ENCODE measurements at regions not wholly inside any gene's neighbourhood (a gene's known extent, or its start where the extent isn't known, plus 50 kb on each side); places are given as distances from the start of the nearest gene placed in this dataset.
A peak's percentile ranks its signal among the peaks of the same experiment; 100 is the strongest.

- H3K4me3 ChIP-seq (ENCODE audit: low read length) = no peak overlapping the region
- no peak for DNase-seq (ENCODE audit: low read depth)
- TF ChIP-seq, protein P1, sequence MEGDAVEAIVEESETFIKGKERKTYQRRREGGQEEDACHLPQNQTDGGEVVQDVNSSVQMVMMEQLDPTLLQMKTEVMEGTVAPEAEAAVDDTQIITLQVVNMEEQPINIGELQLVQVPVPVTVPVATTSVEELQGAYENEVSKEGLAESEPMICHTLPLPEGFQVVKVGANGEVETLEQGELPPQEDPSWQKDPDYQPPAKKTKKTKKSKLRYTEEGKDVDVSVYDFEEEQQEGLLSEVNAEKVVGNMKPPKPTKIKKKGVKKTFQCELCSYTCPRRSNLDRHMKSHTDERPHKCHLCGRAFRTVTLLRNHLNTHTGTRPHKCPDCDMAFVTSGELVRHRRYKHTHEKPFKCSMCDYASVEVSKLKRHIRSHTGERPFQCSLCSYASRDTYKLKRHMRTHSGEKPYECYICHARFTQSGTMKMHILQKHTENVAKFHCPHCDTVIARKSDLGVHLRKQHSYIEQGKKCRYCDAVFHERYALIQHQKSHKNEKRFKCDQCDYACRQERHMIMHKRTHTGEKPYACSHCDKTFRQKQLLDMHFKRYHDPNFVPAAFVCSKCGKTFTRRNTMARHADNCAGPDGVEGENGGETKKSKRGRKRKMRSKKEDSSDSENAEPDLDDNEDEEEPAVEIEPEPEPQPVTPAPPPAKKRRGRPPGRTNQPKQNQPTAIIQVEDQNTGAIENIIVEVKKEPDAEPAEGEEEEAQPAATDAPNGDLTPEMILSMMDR (conservative IDR thresholded peaks at IDR 0.05; ENCODE audit: low read length) = no peak
Measured at GRCh38 chr3:194824100-194824499, 138.4 kb downstream of the FAM43A start.

- H3K4me3 ChIP-seq (ENCODE audit: low read length) = no peak overlapping the region
- DNase-seq (ENCODE audit: low read depth) = peak; percentile 64
- TF ChIP-seq, protein P1 (conservative IDR thresholded peaks at IDR 0.05; ENCODE audit: low read length) = no peak
Measured at GRCh38 chr3:194824701-194825111, 139.0 kb downstream of the FAM43A start.

GRCh38 chr3:194826594-194826993 lies 140.9 kb downstream of the FAM43A start:
- no peak overlapping the region for H3K4me3 ChIP-seq (ENCODE audit: low read length)
- DNase-seq (ENCODE audit: low read depth) = no peak
- TF ChIP-seq, protein P1 (conservative IDR thresholded peaks at IDR 0.05; ENCODE audit: low read length) = no peak

DNA sequence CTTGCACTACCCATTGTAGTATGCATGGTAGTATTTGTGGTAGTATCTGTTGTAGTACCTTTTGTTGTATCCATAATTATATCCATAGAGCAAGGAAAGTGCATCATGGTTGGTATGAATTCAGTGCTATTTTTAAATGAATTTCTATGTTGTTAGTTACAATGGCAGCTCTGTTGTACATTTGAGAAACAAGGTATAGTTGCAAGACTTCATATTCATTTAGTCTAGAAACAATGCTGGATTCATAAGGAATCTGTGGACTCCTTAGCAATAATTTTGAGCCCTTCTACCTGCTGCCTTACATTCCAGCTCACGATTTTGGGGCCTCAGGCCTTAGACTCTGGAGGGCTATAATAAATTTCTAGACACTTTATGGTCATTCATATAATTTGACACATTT lies 141.8 kb downstream of the FAM43A start:
- TF ChIP-seq, protein P1 (conservative IDR thresholded peaks at IDR 0.05; ENCODE audit: low read length) = no peak
- no peak for DNase-seq (ENCODE audit: low read depth)
- H3K4me3 ChIP-seq (ENCODE audit: low read length) = no peak overlapping the region

- DNase-seq (ENCODE audit: low read depth) = peak; percentile 17
- H3K4me3 ChIP-seq (ENCODE audit: low read length) = no peak overlapping the region
- TF ChIP-seq, protein P1 (conservative IDR thresholded peaks at IDR 0.05; ENCODE audit: low read length) = no peak
Measured at GRCh38 chr3:194828116-194828515, 142.4 kb downstream of the FAM43A start.

DNA sequence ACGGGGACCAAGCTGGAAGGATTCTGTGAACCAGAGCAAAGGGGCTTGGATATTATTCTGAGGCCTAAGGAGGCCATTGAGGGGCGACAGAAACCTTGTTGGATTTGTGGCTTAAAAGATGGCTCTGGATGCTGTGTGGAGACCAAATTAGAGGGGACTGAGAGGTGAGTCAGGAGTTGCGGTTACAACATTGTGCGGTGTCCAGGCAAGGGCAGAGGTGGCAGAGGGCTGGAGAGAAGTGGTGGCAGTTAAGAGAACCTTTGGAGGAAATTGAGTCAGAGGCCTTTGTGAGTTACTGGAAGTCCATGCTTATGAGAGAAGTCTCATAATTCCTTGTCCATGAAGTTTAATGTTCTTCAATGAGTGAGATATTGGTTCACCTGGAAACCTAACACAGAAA lies 143.2 kb downstream of the FAM43A start:
- DNase-seq (ENCODE audit: low read depth) = no peak
- H3K4me3 ChIP-seq (ENCODE audit: low read length) = no peak overlapping the region
- TF ChIP-seq, protein P1 (conservative IDR thresholded peaks at IDR 0.05; ENCODE audit: low read length) = no peak

- TF ChIP-seq, protein P1 (conservative IDR thresholded peaks at IDR 0.05; ENCODE audit: low read length) = no peak
- no peak overlapping the region for H3K4me3 ChIP-seq (ENCODE audit: low read length)
- no peak for DNase-seq (ENCODE audit: low read depth)
Measured at GRCh38 chr3:194830401-194830800, 144.7 kb downstream of the FAM43A start.
